ENCODE measurements at regions not wholly inside any gene's neighbourhood (a gene's known extent, or its start where the extent isn't known, plus 50 kb on each side); places are given as distances from the start of the nearest gene placed in this dataset.

DNA sequence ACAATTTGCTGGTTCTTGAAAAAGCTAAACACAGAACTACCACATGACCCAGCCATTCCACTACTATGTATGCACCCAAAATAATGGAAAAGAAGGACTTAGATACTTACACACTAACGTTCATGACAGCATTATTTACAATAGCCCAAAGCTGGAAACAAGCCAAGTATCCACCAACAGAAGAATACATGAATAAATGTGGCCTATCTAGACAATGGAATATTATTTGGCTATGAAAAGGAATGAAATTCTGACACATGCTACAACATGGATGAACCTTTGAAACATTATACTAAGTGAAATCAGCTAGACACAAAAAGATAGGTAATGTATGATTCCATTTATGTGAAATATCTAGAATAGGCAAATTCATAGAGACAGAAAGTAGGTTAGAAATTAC is 67.4 kb upstream of the EXOC4 start:
- no peaks in the 10 kb centered on the region for H3F3A ChIP-seq (ENCODE audit: low read depth)
- H3K9ac ChIP-seq (ENCODE audit: low read depth, low read length, poor library complexity, severe bottlenecking) = no peak overlapping the region
- H3K79me2 ChIP-seq (ENCODE audit: insufficient read depth, low read length) = no peaks in the 10 kb centered on the region
- H3K9me2 ChIP-seq (replicated peaks; ENCODE audit: low read depth, low read length) = no peaks in the 10 kb centered on the region
- H2AFZ ChIP-seq (ENCODE audit: low read length) = no peak overlapping the region
- no peak overlapping the region for H3K4me3 ChIP-seq (ENCODE audit: low read length, poor library complexity, severe bottlenecking)
- H4K20me1 ChIP-seq (ENCODE audit: insufficient read depth, low read length, poor library complexity, severe bottlenecking) = no peaks in the 10 kb centered on the region
- no peaks in the 10 kb centered on the region for H3K36me3 ChIP-seq (ENCODE audit: insufficient read depth, low read length)
- H3K27me3 ChIP-seq (ENCODE audit: insufficient read depth, low read length, poor library complexity, severe bottlenecking) = no peaks in the 10 kb centered on the region
- no peaks in the 10 kb centered on the region for H3K9me3 ChIP-seq (ENCODE audit: insufficient read depth, low read depth, low read length)
- H3K4me1 ChIP-seq (ENCODE audit: insufficient read depth, low read length, poor library complexity, severe bottlenecking) = peaks cover 17% of the 10 kb centered on the region
- TF ChIP-seq, protein P1, sequence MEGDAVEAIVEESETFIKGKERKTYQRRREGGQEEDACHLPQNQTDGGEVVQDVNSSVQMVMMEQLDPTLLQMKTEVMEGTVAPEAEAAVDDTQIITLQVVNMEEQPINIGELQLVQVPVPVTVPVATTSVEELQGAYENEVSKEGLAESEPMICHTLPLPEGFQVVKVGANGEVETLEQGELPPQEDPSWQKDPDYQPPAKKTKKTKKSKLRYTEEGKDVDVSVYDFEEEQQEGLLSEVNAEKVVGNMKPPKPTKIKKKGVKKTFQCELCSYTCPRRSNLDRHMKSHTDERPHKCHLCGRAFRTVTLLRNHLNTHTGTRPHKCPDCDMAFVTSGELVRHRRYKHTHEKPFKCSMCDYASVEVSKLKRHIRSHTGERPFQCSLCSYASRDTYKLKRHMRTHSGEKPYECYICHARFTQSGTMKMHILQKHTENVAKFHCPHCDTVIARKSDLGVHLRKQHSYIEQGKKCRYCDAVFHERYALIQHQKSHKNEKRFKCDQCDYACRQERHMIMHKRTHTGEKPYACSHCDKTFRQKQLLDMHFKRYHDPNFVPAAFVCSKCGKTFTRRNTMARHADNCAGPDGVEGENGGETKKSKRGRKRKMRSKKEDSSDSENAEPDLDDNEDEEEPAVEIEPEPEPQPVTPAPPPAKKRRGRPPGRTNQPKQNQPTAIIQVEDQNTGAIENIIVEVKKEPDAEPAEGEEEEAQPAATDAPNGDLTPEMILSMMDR (conservative IDR thresholded peaks at IDR 0.05; ENCODE audit: low read length) = no peak
- TF ChIP-seq EZH2phosphoT487 (IDR thresholded peaks at IDR 0.05; ENCODE audit: borderline replicate concordance) = no peak
- peak overlapping the region; percentile 7 for H3K4me2 ChIP-seq (ENCODE audit: low read depth, low read length, poor library complexity, severe bottlenecking)

DNA sequence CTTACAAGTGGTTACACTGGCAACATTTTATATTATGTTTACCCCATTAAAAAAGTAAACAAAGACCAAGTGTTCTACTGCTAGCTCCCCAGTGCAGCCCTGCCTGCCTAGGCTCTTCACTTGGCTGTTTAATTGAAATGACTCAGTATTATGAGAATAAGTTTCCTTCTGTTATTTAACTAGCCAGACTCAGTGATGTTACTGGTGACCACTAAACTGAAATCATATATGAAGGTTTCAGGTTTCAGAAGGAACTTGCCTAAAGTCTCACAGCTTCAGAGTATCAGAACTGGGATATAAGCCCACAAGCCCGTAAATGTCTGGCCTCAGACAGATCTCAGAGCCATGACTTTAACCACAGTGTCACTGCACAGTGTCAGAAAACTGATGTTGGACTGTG is 66.8 kb upstream of the EXOC4 start:
- peaks cover 17% of the 10 kb centered on the region for H3K4me1 ChIP-seq (ENCODE audit: insufficient read depth, low read length, poor library complexity, severe bottlenecking)
- H3K9me2 ChIP-seq (replicated peaks; ENCODE audit: low read depth, low read length) = no peaks in the 10 kb centered on the region
- H3F3A ChIP-seq (ENCODE audit: low read depth) = no peaks in the 10 kb centered on the region
- peak overlapping the region; percentile 38 for H3K4me2 ChIP-seq (ENCODE audit: low read depth, low read length, poor library complexity, severe bottlenecking)
- no peaks in the 10 kb centered on the region for H3K27me3 ChIP-seq (ENCODE audit: insufficient read depth, low read length, poor library complexity, severe bottlenecking)
- H3K9ac ChIP-seq (ENCODE audit: low read depth, low read length, poor library complexity, severe bottlenecking) = no peak overlapping the region
- H3K9me3 ChIP-seq (ENCODE audit: insufficient read depth, low read depth, low read length) = no peaks in the 10 kb centered on the region
- no peaks in the 10 kb centered on the region for H3K79me2 ChIP-seq (ENCODE audit: insufficient read depth, low read length)
- H4K20me1 ChIP-seq (ENCODE audit: insufficient read depth, low read length, poor library complexity, severe bottlenecking) = no peaks in the 10 kb centered on the region
- H3K4me3 ChIP-seq (ENCODE audit: low read length, poor library complexity, severe bottlenecking) = peak overlapping the region; percentile 7
- TF ChIP-seq, protein P1 (conservative IDR thresholded peaks at IDR 0.05; ENCODE audit: low read length) = no peak
- no peak for TF ChIP-seq EZH2phosphoT487 (IDR thresholded peaks at IDR 0.05; ENCODE audit: borderline replicate concordance)
- no peaks in the 10 kb centered on the region for H3K36me3 ChIP-seq (ENCODE audit: insufficient read depth, low read length)
- no peak overlapping the region for H2AFZ ChIP-seq (ENCODE audit: low read length)

DNA sequence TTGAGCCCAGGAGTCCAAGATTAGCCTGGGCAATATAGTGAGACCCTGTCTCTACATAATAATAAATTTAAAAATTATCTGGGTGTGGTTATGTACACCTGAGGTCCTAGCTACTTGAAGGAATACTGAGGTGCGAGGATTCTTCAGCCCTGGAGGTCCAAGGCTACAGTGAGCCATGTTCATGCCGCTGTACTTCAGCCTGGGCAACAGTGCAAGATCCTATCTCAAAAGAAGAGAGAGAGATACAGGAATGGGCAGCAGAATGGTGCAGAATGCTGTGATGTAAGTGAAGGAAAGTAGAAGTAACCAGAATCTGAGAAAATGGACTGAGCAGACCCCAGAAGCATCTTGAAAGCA is 62.7 kb upstream of the EXOC4 start:
- no peaks in the 10 kb centered on the region for H4K20me1 ChIP-seq (ENCODE audit: insufficient read depth, low read length, poor library complexity, severe bottlenecking)
- no peak overlapping the region for H2AFZ ChIP-seq (ENCODE audit: low read length)
- H3K9me3 ChIP-seq (ENCODE audit: insufficient read depth, low read depth, low read length) = peaks cover 5% of the 10 kb centered on the region; the same call in 1 of the 2 replicates
- no peak overlapping the region for H3K4me2 ChIP-seq (ENCODE audit: low read depth, low read length, poor library complexity, severe bottlenecking)
- no peak overlapping the region for H3K4me3 ChIP-seq (ENCODE audit: low read length, poor library complexity, severe bottlenecking)
- H3K27me3 ChIP-seq (ENCODE audit: insufficient read depth, low read length, poor library complexity, severe bottlenecking) = no peaks in the 10 kb centered on the region
- no peaks in the 10 kb centered on the region for H3F3A ChIP-seq (ENCODE audit: low read depth)
- H3K9ac ChIP-seq (ENCODE audit: low read depth, low read length, poor library complexity, severe bottlenecking) = no peak overlapping the region
- H3K9me2 ChIP-seq (replicated peaks; ENCODE audit: low read depth, low read length) = no peaks in the 10 kb centered on the region
- no peak for TF ChIP-seq EZH2phosphoT487 (IDR thresholded peaks at IDR 0.05; ENCODE audit: borderline replicate concordance)
- TF ChIP-seq, protein P1 (conservative IDR thresholded peaks at IDR 0.05; ENCODE audit: low read length) = no peak
- peaks cover 17% of the 10 kb centered on the region for H3K4me1 ChIP-seq (ENCODE audit: insufficient read depth, low read length, poor library complexity, severe bottlenecking)
- no peaks in the 10 kb centered on the region for H3K36me3 ChIP-seq (ENCODE audit: insufficient read depth, low read length)
- H3K79me2 ChIP-seq (ENCODE audit: insufficient read depth, low read length) = no peaks in the 10 kb centered on the region

Data from Loucy (cell line).